CD4-positive, alpha-beta T cell treated with Interferon gamma for 1 hour (primary cell): ENCODE measurements at regions not wholly inside any gene's neighbourhood (a gene's known extent, or its start where the extent isn't known, plus 50 kb on each side); places are given as distances from the start of the nearest gene placed in this dataset.

Source experiments
- DNase-seq: peaks from one replicate; pipeline ENCODE4 v3.0.0-alpha.2; 2020

DNA sequence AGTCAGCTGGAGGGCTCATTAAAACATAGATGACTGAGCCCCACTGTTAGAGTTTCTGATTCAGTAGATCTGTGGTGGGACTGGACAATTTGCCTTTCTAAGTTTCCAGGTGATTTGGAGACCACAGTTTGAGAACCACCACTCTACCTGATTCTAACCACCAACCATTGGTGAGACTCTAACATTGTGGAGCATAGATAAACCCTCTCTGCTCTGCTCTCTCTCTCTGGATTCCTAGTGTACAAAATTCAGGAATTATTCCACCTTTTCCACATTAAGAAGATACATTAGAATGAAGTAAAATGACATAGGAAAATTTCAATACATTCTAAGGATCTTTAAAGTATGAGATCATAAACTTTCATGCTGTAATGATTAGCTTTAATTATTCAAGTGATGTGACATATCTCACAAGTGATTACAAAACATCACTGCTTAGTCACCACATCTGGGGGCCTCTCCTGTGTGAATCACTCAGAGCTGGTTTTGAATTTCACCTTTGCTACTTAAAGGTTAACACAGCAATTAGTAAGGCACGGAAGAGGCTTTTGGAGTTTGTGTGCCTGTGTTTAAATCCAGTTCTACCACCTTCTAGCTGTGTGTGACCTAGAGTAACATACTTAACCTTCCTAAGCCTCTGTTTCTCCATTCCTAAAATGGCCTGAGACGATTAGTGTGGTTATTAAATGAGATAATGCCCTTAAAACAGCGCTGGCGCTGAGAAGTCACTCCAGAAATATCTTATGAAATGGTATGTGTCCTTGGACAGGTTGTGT, 78.5 kb upstream of the NBEA start:
- DNase-seq = no peak

DNA sequence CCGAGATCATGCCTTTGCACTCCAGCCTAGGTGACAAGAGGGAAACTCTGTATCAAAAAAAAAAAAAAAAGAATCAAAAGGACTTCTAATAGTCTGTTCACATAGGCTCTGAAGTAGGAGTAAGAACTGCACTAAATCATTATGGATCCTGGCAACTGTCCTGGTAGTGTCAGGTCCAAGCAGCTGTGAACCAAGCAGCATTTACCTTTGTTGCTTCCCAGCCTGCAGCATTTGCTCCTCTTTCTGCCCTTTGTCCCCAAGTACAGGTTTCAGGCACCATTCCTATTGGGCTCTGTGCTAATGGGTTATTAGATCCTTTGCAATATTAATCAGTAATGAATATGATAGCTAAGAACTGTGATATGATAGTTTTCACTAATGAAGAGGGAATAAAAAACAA, 77.4 kb upstream of the NBEA start:
- no peak for DNase-seq

- no peak for DNase-seq
These were observed 74.5 kb upstream of the NBEA start for GRCh38 chr13:34867590-34867989.

GRCh38 chr13:34868733-34869132, 73.3 kb upstream of the NBEA start:
- no peak for DNase-seq

GRCh38 chr13:34869696-34870095, 72.4 kb upstream of the NBEA start:
- no peak for DNase-seq

- no peak for DNase-seq
These were observed 63.7 kb upstream of the NBEA start for GRCh38 chr13:34878329-34878728.

DNA sequence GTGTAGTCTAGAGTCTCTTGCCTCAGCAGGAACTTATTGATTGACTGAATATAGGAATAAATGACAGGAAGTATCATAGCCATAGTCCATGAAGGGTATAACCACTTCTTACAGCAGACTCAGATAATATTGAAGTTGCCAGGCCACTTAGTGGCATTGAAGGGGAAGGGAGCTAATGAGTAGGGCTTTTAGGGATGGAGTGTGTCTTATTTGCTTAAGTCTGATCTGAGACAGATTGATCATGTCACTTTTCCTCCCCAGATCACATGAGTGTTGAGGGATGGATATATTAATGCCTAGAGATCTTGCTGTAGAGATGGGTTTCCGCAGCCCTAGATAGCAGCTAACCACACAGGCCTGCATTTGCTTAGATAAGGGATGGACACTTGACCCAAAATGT, 62.2 kb upstream of the NBEA start:
- DNase-seq = no peak

GRCh38 chr13:34881494-34881893, 60.6 kb upstream of the NBEA start:
- no peak for DNase-seq

GRCh38 chr13:34883396-34883795, 58.7 kb upstream of the NBEA start:
- DNase-seq = no peak

DNA sequence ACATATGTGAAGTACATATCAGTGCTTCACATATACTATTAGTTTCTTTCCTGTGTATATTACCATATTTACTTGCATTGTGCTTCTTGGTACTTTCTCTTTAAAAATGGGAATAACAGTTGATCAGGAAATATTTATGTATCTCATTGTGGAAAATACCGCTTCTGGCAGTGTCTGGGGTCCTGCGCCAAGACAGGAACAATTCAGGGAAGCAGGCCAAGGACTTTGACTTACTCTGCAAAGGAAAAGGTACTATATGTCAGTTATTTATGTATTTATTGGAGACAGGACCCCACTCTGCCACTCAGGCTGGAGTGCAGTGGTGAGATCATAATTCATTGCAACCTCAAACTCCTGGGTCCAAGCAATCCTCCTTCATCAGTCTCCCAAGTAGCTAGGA, 57.7 kb upstream of the NBEA start:
- no peak for DNase-seq

GRCh38 chr13:34886121-34886875, 55.8 kb upstream of the NBEA start:
- no peak for DNase-seq

GRCh38 chr13:34886987-34887386, 55.1 kb upstream of the NBEA start:
- no peak for DNase-seq
